Progenitor cell of endocrine pancreas (in vitro differentiated cells): ENCODE measurements at regions not wholly inside any gene's neighbourhood (a gene's known extent, or its start where the extent isn't known, plus 50 kb on each side); places are given as distances from the start of the nearest gene placed in this dataset.

ENCODE experiments used
- DNase-seq: peaks from one replicate; pipeline ENCODE4 v3.0.0; 2021; ENCODE audit warnings: low spot score; ENCODE audit not compliant: unreplicated experiment
- H3K27ac Mint-ChIP-seq: 2 replicates; pipeline ENCODE4 v1.8.0; 2021; ENCODE audit warnings: mild to moderate bottlenecking, moderate library complexity, mixed read lengths
- H3K27me3 Mint-ChIP-seq: 2 replicates; pipeline ENCODE4 v1.8.0; 2021; ENCODE audit warnings: mixed read lengths
- H3K36me3 Mint-ChIP-seq: 2 replicates; pipeline ENCODE4 v1.8.0; 2022; ENCODE audit warnings: mixed read lengths; ENCODE audit not compliant: insufficient read depth
- H3K4me1 Mint-ChIP-seq: 2 replicates; pipeline ENCODE4 v1.8.0; 2021; ENCODE audit warnings: low read depth, mixed read lengths
- H3K4me3 Mint-ChIP-seq: 2 replicates; pipeline ENCODE4 v1.8.0; 2021; ENCODE audit warnings: low read depth, mild to moderate bottlenecking, moderate library complexity, mixed read lengths
- H3K9me3 Mint-ChIP-seq: 2 replicates; pipeline ENCODE4 v1.8.0; 2021; ENCODE audit warnings: low read depth, mixed read lengths
- CTCF ChIP-seq: fragments of 200-600 bp; sonication (generic); IDR thresholded peaks from one replicate; pipeline ENCODE4 v1.5.0; 2021; ENCODE audit warnings: antibody characterized with exemption, mild to moderate bottlenecking; ENCODE audit not compliant: unreplicated experiment

- no peak for TF ChIP-seq CTCF
- no peak for DNase-seq
- peaks cover 4% of the 10 kb centered on the region for H3K9me3 Mint-ChIP-seq
- H3K27me3 Mint-ChIP-seq = no peaks in the 10 kb centered on the region
- peaks cover 2% of the 10 kb centered on the region for H3K36me3 Mint-ChIP-seq
- no peak overlapping the region for H3K4me3 Mint-ChIP-seq
- no peaks in the 10 kb centered on the region for H3K4me1 Mint-ChIP-seq
- H3K27ac Mint-ChIP-seq = no peak overlapping the region
Measured at GRCh38 chr4:15130441-15130840, 128.2 kb downstream of the CPEB2 start.

DNA sequence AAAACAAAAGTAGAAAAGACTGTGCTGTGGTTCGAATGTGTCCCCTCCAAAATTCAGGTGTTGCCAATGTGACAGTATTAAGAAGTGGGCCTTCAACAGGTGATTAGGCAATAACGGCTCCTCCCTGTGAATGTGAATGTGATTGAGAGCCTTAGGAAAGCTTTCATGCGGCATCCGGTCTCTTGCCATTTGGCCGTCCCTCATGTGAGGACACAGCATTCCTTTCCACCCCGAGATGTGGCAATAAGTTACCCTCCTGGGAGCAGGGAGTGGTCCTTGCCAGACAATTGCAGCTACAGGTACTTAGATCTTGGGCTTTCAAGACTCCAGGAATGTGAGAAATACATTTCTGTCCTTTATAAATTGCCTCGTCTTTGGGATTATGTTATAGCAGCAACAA lies 129.3 kb downstream of the CPEB2 start:
- Mint-ChIP-seq H3K4me3 (no peak overlapping the region), H3K36me3 (peaks cover 2% of the 10 kb centered on the region), H3K4me1 (no peaks in the 10 kb centered on the region), H3K27me3 (no peaks in the 10 kb centered on the region), H3K9me3 (peaks cover 7% of the 10 kb centered on the region), H3K27ac (no peak overlapping the region)
- no peak for TF ChIP-seq CTCF
- DNase-seq = no peak

- Mint-ChIP-seq H3K27ac (no peak overlapping the region), H3K4me1 (no peaks in the 10 kb centered on the region), H3K27me3 (no peaks in the 10 kb centered on the region), H3K4me3 (no peak overlapping the region), H3K9me3 (peaks cover 12% of the 10 kb centered on the region), H3K36me3 (peaks cover 4% of the 10 kb centered on the region)
- no peak for DNase-seq
- no peak for TF ChIP-seq CTCF
Measured at GRCh38 chr4:15132739-15133138, 130.5 kb downstream of the CPEB2 start.

- no peak overlapping the region for H3K27ac Mint-ChIP-seq
- peaks cover 3% of the 10 kb centered on the region for H3K27me3 Mint-ChIP-seq
- DNase-seq = no peak
- peaks cover 3% of the 10 kb centered on the region for H3K4me1 Mint-ChIP-seq
- no peak for TF ChIP-seq CTCF
- H3K36me3 Mint-ChIP-seq = peaks cover 4% of the 10 kb centered on the region
- no peak overlapping the region for H3K4me3 Mint-ChIP-seq
- peaks cover 11% of the 10 kb centered on the region for H3K9me3 Mint-ChIP-seq
Measured at GRCh38 chr4:15139599-15139998, 137.3 kb downstream of the CPEB2 start.

- H3K4me3 Mint-ChIP-seq = no peak overlapping the region
- TF ChIP-seq CTCF = no peak
- no peak for DNase-seq
- peaks cover 3% of the 10 kb centered on the region for H3K27me3 Mint-ChIP-seq
- no peak overlapping the region for H3K27ac Mint-ChIP-seq
- H3K9me3 Mint-ChIP-seq = no peaks in the 10 kb centered on the region
- H3K36me3 Mint-ChIP-seq = no peaks in the 10 kb centered on the region
- peaks cover 3% of the 10 kb centered on the region for H3K4me1 Mint-ChIP-seq
Measured at GRCh38 chr4:15142201-15142600, 139.9 kb downstream of the CPEB2 start.
